Gastrocnemius medialis (tissue), 4 donors: ENCODE measurements at regions not wholly inside any gene's neighbourhood (a gene's known extent, or its start where the extent isn't known, plus 50 kb on each side); places are given as distances from the start of the nearest gene placed in this dataset.

ENCODE experiments used
- CTCF ChIP-seq, 5 experiments: fragments of 450-650 bp in 3 of 5; fragments of 200-600 bp in 2 of 5; sonication (generic) in 2 of 5; IDR thresholded peaks in 4 of 5; conservative IDR thresholded peaks in 1 of 5; 1 replicate in 4 of 5; 2 replicates in 1 of 5; pipeline ENCODE4 v1.5.1; 2016 to 2019; ENCODE audit warnings: antibody characterized with exemption in 5 of 5, mild to moderate bottlenecking in 3 of 5, moderate library complexity in 3 of 5
- POLR2A ChIP-seq, 2 donors: fragments of 450-650 bp; IDR thresholded peaks; one replicate each; pipeline ENCODE4 v1.6.1; 2017; ENCODE audit warnings: antibody characterized with exemption in 2 of 2, mild to moderate bottlenecking in 2 of 2, moderate library complexity in 2 of 2

- TF ChIP-seq CTCF (IDR thresholded peaks at IDR 0.05 in 4 of 5, conservative IDR thresholded peaks at IDR 0.05 in 1 of 5) (no peak), POLR2A (IDR thresholded peaks at IDR 0.05) (no peak)
Observed at GRCh38 chr3:159855599-159856346, 132.9 kb upstream of the IL12A start.
